ENCODE measurements at regions not wholly inside any gene's neighbourhood (a gene's known extent, or its start where the extent isn't known, plus 50 kb on each side); places are given as distances from the start of the nearest gene placed in this dataset.

- Histone ChIP-seq H3K36me3 (ENCODE audit: insufficient read depth, insufficient read length, low read length) (no peaks in the 10 kb centered on the region), H3K9me3 (ENCODE audit: insufficient read depth, low read length) (no peaks in the 10 kb centered on the region), H3K4me3 (ENCODE audit: insufficient read length, low read depth) (no peak overlapping the region), H3K9ac (ENCODE audit: insufficient read length, low read depth) (no peak overlapping the region), H3K27me3 (ENCODE audit: insufficient read depth, insufficient read length) (no peaks in the 10 kb centered on the region), H3K4me1 (ENCODE audit: insufficient read depth, insufficient read length) (no peaks in the 10 kb centered on the region)
- no peak for DNase-seq (ENCODE audit: low read depth, low spot score)
- TF ChIP-seq SUZ12 (IDR thresholded peaks at IDR 0.05; ENCODE audit: extremely low read depth, insufficient read depth, insufficient read length) (no peak), YY1 (IDR thresholded peaks at IDR 0.05; ENCODE audit: insufficient read depth, insufficient read length) (no peak), ZNF274 (IDR thresholded peaks at IDR 0.05; ENCODE audit: low read depth, low read length) (no peak)
Observed at GRCh38 chr2:226611196-226611943, 188.2 kb downstream of the IRS1 start.

GRCh38 chr2:226609366-226609765 is 190.3 kb downstream of the IRS1 start:
- Histone ChIP-seq H3K4me1 (ENCODE audit: insufficient read depth, insufficient read length) (no peaks in the 10 kb centered on the region), H3K9ac (ENCODE audit: insufficient read length, low read depth) (no peak overlapping the region), H3K4me3 (ENCODE audit: insufficient read length, low read depth) (no peak overlapping the region), H3K9me3 (ENCODE audit: insufficient read depth, low read length) (no peaks in the 10 kb centered on the region), H3K36me3 (ENCODE audit: insufficient read depth, insufficient read length, low read length) (no peaks in the 10 kb centered on the region), H3K27me3 (ENCODE audit: insufficient read depth, insufficient read length) (no peaks in the 10 kb centered on the region)
- TF ChIP-seq SUZ12 (IDR thresholded peaks at IDR 0.05; ENCODE audit: extremely low read depth, insufficient read depth, insufficient read length) (no peak), ZNF274 (IDR thresholded peaks at IDR 0.05; ENCODE audit: low read depth, low read length) (no peak), YY1 (IDR thresholded peaks at IDR 0.05; ENCODE audit: insufficient read depth, insufficient read length) (no peak)
- peak; percentile 9 for DNase-seq (ENCODE audit: low read depth, low spot score)

DNA sequence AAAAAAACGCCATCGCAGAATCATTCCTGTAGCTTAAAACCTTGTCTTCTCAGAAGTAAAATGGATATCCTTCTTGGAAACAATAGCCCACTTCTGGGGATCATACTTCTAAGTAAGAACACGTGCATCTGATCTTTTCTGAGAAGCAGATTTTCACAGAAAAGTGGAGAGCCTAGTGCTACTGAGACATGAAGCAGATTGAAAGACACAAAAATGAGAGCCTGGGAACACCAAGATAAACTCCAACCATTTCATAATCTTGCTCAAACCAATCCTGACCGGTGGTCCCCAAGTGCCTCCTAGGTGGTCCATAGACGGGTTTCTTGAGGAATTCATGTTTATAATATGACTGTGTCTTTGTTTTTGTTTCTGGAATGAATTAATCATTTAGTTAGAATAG is 191.2 kb downstream of the IRS1 start:
- H3K27me3 ChIP-seq (ENCODE audit: insufficient read depth, insufficient read length), result no peaks in the 10 kb centered on the region
- TF ChIP-seq ZNF274 (IDR thresholded peaks at IDR 0.05; ENCODE audit: low read depth, low read length) (no peak), SUZ12 (IDR thresholded peaks at IDR 0.05; ENCODE audit: extremely low read depth, insufficient read depth, insufficient read length) (no peak), YY1 (IDR thresholded peaks at IDR 0.05; ENCODE audit: insufficient read depth, insufficient read length) (no peak)
- no peaks in the 10 kb centered on the region for H3K9me3 ChIP-seq (ENCODE audit: insufficient read depth, low read length)
- no peak for DNase-seq (ENCODE audit: low read depth, low spot score)
- H3K36me3 ChIP-seq (ENCODE audit: insufficient read depth, insufficient read length, low read length), result no peaks in the 10 kb centered on the region
- no peak overlapping the region for H3K4me3 ChIP-seq (ENCODE audit: insufficient read length, low read depth)
- H3K9ac ChIP-seq (ENCODE audit: insufficient read length, low read depth), result no peak overlapping the region
- no peaks in the 10 kb centered on the region for H3K4me1 ChIP-seq (ENCODE audit: insufficient read depth, insufficient read length)

GRCh38 chr2:226607379-226607778 is 192.2 kb downstream of the IRS1 start:
- TF ChIP-seq SUZ12 (IDR thresholded peaks at IDR 0.05; ENCODE audit: extremely low read depth, insufficient read depth, insufficient read length) (no peak), YY1 (IDR thresholded peaks at IDR 0.05; ENCODE audit: insufficient read depth, insufficient read length) (no peak), ZNF274 (IDR thresholded peaks at IDR 0.05; ENCODE audit: low read depth, low read length) (no peak)
- H3K9ac ChIP-seq (ENCODE audit: insufficient read length, low read depth), result no peak overlapping the region
- H3K36me3 ChIP-seq (ENCODE audit: insufficient read depth, insufficient read length, low read length), result no peaks in the 10 kb centered on the region
- H3K9me3 ChIP-seq (ENCODE audit: insufficient read depth, low read length), result no peaks in the 10 kb centered on the region
- H3K27me3 ChIP-seq (ENCODE audit: insufficient read depth, insufficient read length), result no peaks in the 10 kb centered on the region
- H3K4me3 ChIP-seq (ENCODE audit: insufficient read length, low read depth), result no peak overlapping the region
- no peaks in the 10 kb centered on the region for H3K4me1 ChIP-seq (ENCODE audit: insufficient read depth, insufficient read length)
- no peak for DNase-seq (ENCODE audit: low read depth, low spot score)

DNA sequence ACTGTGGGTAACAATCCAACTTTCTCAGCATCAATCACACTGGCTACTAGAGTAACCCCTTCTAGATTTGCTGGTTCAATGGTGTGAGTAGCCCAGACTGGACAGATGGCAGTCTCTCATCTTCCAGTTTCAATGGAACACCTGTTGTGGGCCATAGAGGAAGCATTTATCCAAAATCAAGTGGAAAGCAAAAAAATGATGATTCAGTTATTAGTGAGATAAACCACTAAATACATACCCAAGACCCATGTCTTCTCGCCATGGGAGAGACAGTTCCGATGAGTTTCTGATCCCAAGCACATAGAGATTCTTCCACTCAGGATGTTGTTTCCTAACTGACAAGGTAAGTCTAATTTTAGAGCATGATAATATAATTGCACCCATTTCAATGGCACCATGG is 194.0 kb downstream of the IRS1 start:
- no peaks in the 10 kb centered on the region for H3K36me3 ChIP-seq (ENCODE audit: insufficient read depth, insufficient read length, low read length)
- no peak overlapping the region for H3K9ac ChIP-seq (ENCODE audit: insufficient read length, low read depth)
- TF ChIP-seq ZNF274 (IDR thresholded peaks at IDR 0.05; ENCODE audit: low read depth, low read length), result no peak
- TF ChIP-seq YY1 (IDR thresholded peaks at IDR 0.05; ENCODE audit: insufficient read depth, insufficient read length), result no peak
- TF ChIP-seq SUZ12 (IDR thresholded peaks at IDR 0.05; ENCODE audit: extremely low read depth, insufficient read depth, insufficient read length), result no peak
- no peak for DNase-seq (ENCODE audit: low read depth, low spot score)
- no peaks in the 10 kb centered on the region for H3K9me3 ChIP-seq (ENCODE audit: insufficient read depth, low read length)
- no peaks in the 10 kb centered on the region for H3K4me1 ChIP-seq (ENCODE audit: insufficient read depth, insufficient read length)
- no peaks in the 10 kb centered on the region for H3K27me3 ChIP-seq (ENCODE audit: insufficient read depth, insufficient read length)
- no peak overlapping the region for H3K4me3 ChIP-seq (ENCODE audit: insufficient read length, low read depth)

DNA sequence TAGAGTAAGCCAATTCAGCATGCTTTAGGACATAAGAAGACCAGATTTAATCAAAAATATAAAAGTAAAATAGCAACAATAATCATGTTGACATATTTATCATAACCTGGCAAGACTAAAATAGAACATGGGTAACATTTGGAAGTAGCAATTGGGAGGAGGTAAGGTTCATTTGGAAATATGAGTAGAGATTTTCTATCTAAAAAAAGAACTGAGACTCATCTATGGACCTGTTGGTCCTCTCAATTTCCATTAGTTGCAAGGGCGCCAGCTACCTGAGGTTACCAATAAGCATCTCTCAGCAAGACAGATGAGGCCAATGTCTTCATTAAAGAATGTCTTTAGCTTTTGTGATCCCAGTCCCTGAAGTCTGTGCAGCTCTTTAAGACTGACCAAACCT is 196.0 kb downstream of the IRS1 start:
- H3K4me1 ChIP-seq (ENCODE audit: insufficient read depth, insufficient read length), result no peaks in the 10 kb centered on the region

DNA sequence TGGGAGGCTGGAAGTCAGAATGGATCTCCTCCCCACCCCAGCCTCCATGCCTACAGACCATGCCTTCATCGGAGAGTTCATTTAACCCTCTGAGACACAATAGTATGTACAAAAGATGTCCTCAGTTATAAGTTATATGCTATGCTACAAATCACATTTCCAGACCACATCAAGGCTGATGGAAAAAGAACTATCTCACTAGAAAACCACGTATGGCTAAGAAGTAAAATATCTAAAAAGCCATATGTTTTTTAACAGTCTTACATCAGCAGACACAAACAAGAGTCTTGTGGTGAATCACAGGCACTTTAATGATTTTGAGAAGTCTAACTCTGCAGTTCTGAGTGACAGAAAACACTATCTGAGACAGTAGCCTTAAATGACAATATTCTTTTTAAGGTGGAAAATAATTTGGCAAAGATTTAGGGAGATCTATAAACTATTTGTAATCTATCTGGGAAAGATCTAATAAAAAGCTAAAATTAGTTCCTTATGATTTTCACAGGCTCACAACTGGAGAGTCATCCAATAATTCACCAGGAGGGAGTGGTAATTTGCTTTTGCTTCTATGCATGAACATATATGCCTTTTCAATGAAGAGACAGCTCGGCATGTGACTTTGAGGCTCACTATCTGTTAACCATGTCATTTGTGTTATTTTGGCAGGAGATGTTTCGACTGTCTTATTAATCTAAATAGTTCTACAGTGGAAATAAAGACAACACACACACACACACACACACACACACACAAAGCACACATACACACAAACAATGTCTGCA is 197.5 kb downstream of the IRS1 start:
- no peak for DNase-seq (ENCODE audit: low read depth, low spot score)
- H3K27me3 ChIP-seq (ENCODE audit: insufficient read depth, insufficient read length), result no peaks in the 10 kb centered on the region
- no peak overlapping the region for H3K4me3 ChIP-seq (ENCODE audit: insufficient read length, low read depth)
- no peak overlapping the region for H3K9ac ChIP-seq (ENCODE audit: insufficient read length, low read depth)
- H3K4me1 ChIP-seq (ENCODE audit: insufficient read depth, insufficient read length), result no peaks in the 10 kb centered on the region
- H3K36me3 ChIP-seq (ENCODE audit: insufficient read depth, insufficient read length, low read length), result no peaks in the 10 kb centered on the region
- no peak for TF ChIP-seq SUZ12 (IDR thresholded peaks at IDR 0.05; ENCODE audit: extremely low read depth, insufficient read depth, insufficient read length)
- TF ChIP-seq ZNF274 (IDR thresholded peaks at IDR 0.05; ENCODE audit: low read depth, low read length), result no peak
- TF ChIP-seq YY1 (IDR thresholded peaks at IDR 0.05; ENCODE audit: insufficient read depth, insufficient read length), result no peak
- H3K9me3 ChIP-seq (ENCODE audit: insufficient read depth, low read length), result no peaks in the 10 kb centered on the region

More for the DNA sequence above, 196.0 kb downstream of the IRS1 start:
- no peaks in the 10 kb centered on the region for H3K9me3 ChIP-seq (ENCODE audit: insufficient read depth, low read length)
- no peaks in the 10 kb centered on the region for H3K27me3 ChIP-seq (ENCODE audit: insufficient read depth, insufficient read length)
- no peak for DNase-seq (ENCODE audit: low read depth, low spot score)
- H3K4me3 ChIP-seq (ENCODE audit: insufficient read length, low read depth), result no peak overlapping the region
- TF ChIP-seq SUZ12 (IDR thresholded peaks at IDR 0.05; ENCODE audit: extremely low read depth, insufficient read depth, insufficient read length), result no peak
- TF ChIP-seq YY1 (IDR thresholded peaks at IDR 0.05; ENCODE audit: insufficient read depth, insufficient read length), result no peak
- TF ChIP-seq ZNF274 (IDR thresholded peaks at IDR 0.05; ENCODE audit: low read depth, low read length), result no peak
- no peaks in the 10 kb centered on the region for H3K36me3 ChIP-seq (ENCODE audit: insufficient read depth, insufficient read length, low read length)
- H3K9ac ChIP-seq (ENCODE audit: insufficient read length, low read depth), result no peak overlapping the region
